Gastroesophageal sphincter (tissue), 4 donors: ENCODE measurements at regions not wholly inside any gene's neighbourhood (a gene's known extent, or its start where the extent isn't known, plus 50 kb on each side); places are given as distances from the start of the nearest gene placed in this dataset.

Experiments used
- ATAC-seq: fragments of 150-250 bp; one replicate; pipeline ENCODE4 v1.9.1; 2016; ENCODE audit warnings: mild to moderate bottlenecking, moderate library complexity
- H3K27ac ChIP-seq, 4 donors: fragments of 200-600 bp; sonication (generic) in 3 of 4; 1 replicate in 3 of 4; 2 replicates in 1 of 4; pipeline ENCODE4 v1.5.1; 2016 to 2019
- H3K27me3 ChIP-seq: fragments of 200-600 bp; sonication (generic); one replicate; pipeline ENCODE4 v1.5.1; 2019
- H3K36me3 ChIP-seq, 2 donors: fragments of 200-600 bp; sonication (generic); one replicate each; pipeline ENCODE4 v1.5.1; 2019; ENCODE audit warnings: control low read depth in 1 of 2
- H3K4me1 ChIP-seq, 3 donors: fragments of 200-600 bp; sonication (generic); 1 replicate in 2 of 3; 2 replicates in 1 of 3; pipeline ENCODE4 v1.5.1; 2016 to 2019; ENCODE audit warnings: control low read depth in 2 of 3
- H3K4me3 ChIP-seq, 2 donors: fragments of 200-600 bp; sonication (generic); one replicate each; pipeline ENCODE4 v1.5.1; 2019; ENCODE audit warnings: mild to moderate bottlenecking in 1 of 2, moderate library complexity in 1 of 2
- H3K9me3 ChIP-seq, 3 donors: fragments of 200-600 bp; sonication (generic); one replicate each; pipeline ENCODE4 v1.5.1; 2017 to 2019; ENCODE audit warnings: control low read depth in 2 of 3
- EP300 ChIP-seq: sonication (generic); formaldehyde crosslinking; IDR thresholded peaks from one replicate; pipeline ENCODE4 v1.6.1; 2017; ENCODE audit warnings: antibody characterized with exemption, mild to moderate bottlenecking
- POLR2A ChIP-seq, 2 donors: fragments of 450-650 bp; IDR thresholded peaks; one replicate each; pipeline ENCODE4 v1.6.1; 2017; ENCODE audit warnings: antibody characterized with exemption in 2 of 2, mild to moderate bottlenecking in 2 of 2, moderate library complexity in 1 of 2
- POLR2AphosphoS5 ChIP-seq: sonication (generic); formaldehyde crosslinking; IDR thresholded peaks from one replicate; pipeline ENCODE4 v1.6.1; 2017; ENCODE audit warnings: antibody characterized with exemption
- WGBS, 2 donors: methylation state at CpG; one replicate each; pipeline ENCODE4 v1.1.5; 2018; ENCODE audit warnings: low coverage in 1 of 2; 5-methylcytosine and 5-hydroxymethylcytosine counted together
- TF ChIP-seq, protein P1 (sequence below), 4 experiments: fragments of 200-600 bp in 2 of 4; fragments of 450-650 bp in 2 of 4; sonication (generic) in 1 of 4; IDR thresholded peaks; one replicate each; pipeline ENCODE4 v1.5.1; 2017 to 2019; ENCODE audit warnings: antibody characterized with exemption in 4 of 4, mild to moderate bottlenecking in 2 of 4, moderate library complexity in 2 of 4

DNA sequence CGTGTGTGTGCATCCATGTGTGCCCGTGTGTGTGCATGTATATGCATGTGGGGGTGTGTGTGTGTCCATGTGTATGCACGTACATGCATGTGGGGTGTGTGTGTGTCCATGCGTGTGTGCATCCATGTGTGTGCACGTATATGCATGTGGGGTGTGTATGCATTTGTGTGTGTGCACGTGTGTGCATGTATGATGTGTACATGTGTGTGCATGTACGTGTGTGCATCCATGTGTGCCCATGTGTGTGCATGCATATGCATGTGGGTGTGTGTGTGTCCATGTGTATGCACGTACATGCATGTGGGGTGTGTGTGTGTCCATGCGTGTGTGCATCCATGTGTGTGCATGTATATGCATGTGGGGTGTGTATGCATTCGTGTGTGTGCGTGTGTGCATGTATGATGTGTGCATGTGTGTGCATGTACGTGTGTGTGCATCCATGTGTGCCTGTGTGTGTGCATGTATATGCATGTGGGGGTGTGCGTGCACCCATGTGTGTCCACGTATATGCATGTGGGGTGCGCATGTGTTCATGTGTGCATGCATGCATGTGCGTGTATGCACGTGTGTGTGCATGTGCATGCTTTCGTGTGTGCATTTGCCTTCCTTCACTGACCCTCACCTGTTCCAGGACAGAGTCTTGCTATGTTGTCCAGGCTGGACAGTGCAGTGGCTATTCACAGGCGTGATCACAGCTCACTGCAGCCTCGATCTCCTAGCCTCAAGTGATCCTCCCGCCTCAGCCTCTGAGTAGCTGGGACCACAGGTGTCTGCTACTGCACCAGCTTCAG is 129.6 kb upstream of the TNRC6C start:
- TF ChIP-seq POLR2AphosphoS5 = no peak
- H3K27ac ChIP-seq = peak overlapping the region in 1 of 4 donors; percentile 81
- H3K36me3 ChIP-seq = no peaks in the 10 kb centered on the region
- 92 to 93% methylated on average over 11 to 15 of the region's 21 CpGs for WGBS, 2 donors
- ATAC-seq = no peak
- peaks cover 7 to 43% (median 22%) of the 10 kb centered on the region in 3 donors for H3K4me1 ChIP-seq
- no peaks in the 10 kb centered on the region for H3K9me3 ChIP-seq
- H3K4me3 ChIP-seq = no peak overlapping the region
- H3K27me3 ChIP-seq = no peaks in the 10 kb centered on the region

DNA sequence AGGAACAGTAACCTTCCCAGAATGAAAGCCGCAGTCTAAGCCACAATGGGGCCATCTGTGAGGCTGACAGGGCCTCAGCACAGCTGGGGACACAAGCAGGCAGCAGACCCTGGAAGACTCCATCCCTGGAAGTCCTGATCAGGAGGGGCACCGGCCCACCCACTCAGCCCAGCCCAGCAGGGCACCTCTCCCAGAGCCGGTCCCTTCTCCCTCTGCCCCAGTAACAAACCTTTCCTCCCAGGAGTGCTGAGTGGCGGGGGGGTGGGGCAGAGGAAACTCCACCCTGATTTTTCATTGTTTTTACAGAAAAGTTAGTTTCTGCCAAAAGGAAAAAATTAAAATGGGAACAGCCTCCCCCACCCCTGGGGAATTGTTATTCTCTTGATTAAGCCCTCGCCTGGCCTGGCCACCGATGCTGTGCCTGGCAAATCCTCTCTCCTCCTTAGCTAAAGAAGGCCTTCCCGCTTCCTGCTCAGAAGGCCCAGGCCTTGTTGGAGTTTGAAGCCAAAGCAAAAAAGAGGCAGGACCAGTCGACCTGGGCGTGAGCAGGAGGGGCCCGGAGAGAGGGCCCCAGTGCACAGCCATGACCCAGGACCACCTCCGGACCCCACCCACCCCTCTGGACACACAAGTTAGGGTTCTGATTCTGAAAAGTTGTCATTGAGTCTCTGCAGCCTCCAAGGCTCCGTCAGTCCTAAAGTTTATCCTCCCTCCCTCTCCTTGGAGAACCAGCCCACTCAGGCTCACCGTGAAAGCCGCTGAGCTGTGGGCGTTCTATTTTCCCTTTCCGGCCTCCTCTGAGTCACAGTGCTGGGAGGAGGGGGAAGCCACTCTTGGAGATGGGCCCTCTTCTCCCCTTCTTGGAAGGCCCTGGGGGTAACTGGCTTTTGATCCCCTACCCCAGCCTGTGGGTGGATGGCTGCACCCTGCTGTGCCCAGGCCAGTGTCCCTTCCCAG is 128.4 kb upstream of the TNRC6C start:
- H3K27ac ChIP-seq = peak overlapping the region; percentile 44 to 81 (median 76)
- H3K27me3 ChIP-seq = no peaks in the 10 kb centered on the region
- H3K9me3 ChIP-seq = no peaks in the 10 kb centered on the region
- peaks cover 7 to 47% (median 26%) of the 10 kb centered on the region in 3 donors for H3K4me1 ChIP-seq
- peak; percentile 79 for ATAC-seq
- no peak overlapping the region for H3K4me3 ChIP-seq
- 24 to 50% methylated on average over 1 to 3 of the region's 16 CpGs for WGBS, 2 donors
- H3K36me3 ChIP-seq = no peaks in the 10 kb centered on the region
- TF ChIP-seq, protein P1, sequence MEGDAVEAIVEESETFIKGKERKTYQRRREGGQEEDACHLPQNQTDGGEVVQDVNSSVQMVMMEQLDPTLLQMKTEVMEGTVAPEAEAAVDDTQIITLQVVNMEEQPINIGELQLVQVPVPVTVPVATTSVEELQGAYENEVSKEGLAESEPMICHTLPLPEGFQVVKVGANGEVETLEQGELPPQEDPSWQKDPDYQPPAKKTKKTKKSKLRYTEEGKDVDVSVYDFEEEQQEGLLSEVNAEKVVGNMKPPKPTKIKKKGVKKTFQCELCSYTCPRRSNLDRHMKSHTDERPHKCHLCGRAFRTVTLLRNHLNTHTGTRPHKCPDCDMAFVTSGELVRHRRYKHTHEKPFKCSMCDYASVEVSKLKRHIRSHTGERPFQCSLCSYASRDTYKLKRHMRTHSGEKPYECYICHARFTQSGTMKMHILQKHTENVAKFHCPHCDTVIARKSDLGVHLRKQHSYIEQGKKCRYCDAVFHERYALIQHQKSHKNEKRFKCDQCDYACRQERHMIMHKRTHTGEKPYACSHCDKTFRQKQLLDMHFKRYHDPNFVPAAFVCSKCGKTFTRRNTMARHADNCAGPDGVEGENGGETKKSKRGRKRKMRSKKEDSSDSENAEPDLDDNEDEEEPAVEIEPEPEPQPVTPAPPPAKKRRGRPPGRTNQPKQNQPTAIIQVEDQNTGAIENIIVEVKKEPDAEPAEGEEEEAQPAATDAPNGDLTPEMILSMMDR (IDR thresholded peaks at IDR 0.05) = no peak
- TF ChIP-seq POLR2A (IDR thresholded peaks at IDR 0.05) = no peak
- TF ChIP-seq EP300 = no peak
- TF ChIP-seq POLR2AphosphoS5 = peak; percentile 21

DNA sequence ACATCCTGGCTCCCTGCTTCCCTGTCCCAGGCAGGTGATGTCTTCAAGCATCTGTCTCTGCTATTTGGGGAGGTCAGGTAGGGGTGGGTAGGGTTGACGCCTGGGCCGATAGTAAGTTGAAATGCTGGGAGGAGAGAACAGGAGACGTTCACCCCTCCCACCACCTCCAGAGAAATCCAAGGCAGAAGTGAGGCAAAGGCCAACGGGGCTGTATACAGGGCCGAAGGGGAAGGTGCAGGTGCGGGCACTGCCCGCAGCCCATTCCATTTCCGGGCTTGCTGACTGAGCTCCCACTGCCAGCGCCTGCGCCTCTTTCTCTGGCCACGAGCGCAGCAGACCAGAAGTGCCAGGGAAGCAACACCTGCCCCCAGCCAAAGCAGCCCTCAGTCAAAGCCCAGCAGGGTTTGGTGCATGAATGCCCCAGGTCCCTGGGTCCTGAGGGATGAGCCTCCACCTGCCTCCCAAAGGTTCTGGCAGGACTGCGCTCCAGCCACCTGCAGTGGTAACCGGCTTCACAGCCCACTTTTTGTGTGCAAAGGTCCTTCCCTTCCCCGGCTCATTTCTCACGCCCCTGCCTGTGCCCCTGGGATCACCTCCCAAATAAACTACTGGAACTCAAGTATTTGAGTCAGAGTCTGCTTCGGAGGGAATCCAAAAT is 127.6 kb upstream of the TNRC6C start:
- peak overlapping the region; percentile 44 to 81 (median 76) for H3K27ac ChIP-seq
- ATAC-seq = no peak
- no peaks in the 10 kb centered on the region for H3K27me3 ChIP-seq
- peaks cover 7 to 47% (median 26%) of the 10 kb centered on the region in 3 donors for H3K4me1 ChIP-seq
- H3K4me3 ChIP-seq = no peak overlapping the region
- no peaks in the 10 kb centered on the region for H3K36me3 ChIP-seq
- TF ChIP-seq POLR2A (IDR thresholded peaks at IDR 0.05) = no peak
- WGBS, 2 donors = 27% methylated on average over 2 of the region's 17 CpGs; no CpG with 5 or more reads in 1 of the 2 donors
- H3K9me3 ChIP-seq = no peaks in the 10 kb centered on the region

DNA sequence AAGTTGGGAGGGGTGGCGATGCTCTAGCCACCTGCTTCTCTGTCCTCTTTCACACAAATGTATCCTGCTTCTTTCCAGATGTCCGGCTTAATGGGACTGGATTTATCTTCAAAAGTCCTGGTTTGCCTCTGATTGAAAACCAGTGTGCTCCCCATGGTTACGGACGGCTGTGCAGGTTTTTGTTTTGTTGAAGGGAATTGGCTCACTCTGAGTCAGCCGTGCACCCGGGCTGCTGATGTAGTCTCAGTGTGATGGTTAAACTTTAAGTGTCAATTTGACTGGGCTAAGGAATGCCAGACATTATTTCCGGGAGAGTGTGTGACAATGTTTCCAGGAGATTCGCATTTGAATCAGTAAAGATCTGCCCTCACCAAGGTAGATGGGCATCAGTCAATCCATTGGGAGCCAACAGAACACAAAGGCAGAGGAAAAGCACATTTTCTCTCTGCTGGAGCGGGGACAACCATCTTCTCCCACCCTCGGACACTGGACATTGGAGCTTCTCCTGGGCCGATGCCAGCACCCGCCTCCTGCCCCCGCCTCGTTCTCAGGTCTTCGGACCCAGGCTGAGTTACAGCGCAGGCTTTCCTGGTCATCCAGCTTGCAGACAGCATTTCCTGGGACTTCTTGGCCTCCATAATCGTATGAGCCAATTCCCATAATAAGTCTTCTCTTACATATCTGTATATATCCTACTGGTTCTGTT is 126.9 kb upstream of the TNRC6C start:
- Histone ChIP-seq H3K27ac (peak overlapping the region in 3 of 4 donors; percentile 75 to 81 (median 76)), H3K36me3 (no peaks in the 10 kb centered on the region), H3K4me1 (peaks cover 7 to 47% (median 26%) of the 10 kb centered on the region in 3 donors), H3K27me3 (no peaks in the 10 kb centered on the region), H3K9me3 (no peaks in the 10 kb centered on the region), H3K4me3 (no peak overlapping the region)
- WGBS, 2 donors = 37 to 48% methylated on average over 3 to 14 of the region's 17 CpGs
- TF ChIP-seq EP300 (no peak), POLR2AphosphoS5 (no peak), POLR2A (IDR thresholded peaks at IDR 0.05) (no peak)
- TF ChIP-seq, protein P1 (IDR thresholded peaks at IDR 0.05) = no peak
- ATAC-seq = no peak

GRCh38 chr17:77832180-77832560 is 126.3 kb upstream of the TNRC6C start:
- no peak for ATAC-seq
- no peak overlapping the region for H3K4me3 ChIP-seq
- H3K9me3 ChIP-seq = no peaks in the 10 kb centered on the region
- WGBS, 2 donors = 85% methylated on average over 7 of the region's 8 CpGs; no CpG with 5 or more reads in 1 of the 2 donors
- TF ChIP-seq POLR2AphosphoS5 (no peak), POLR2A (IDR thresholded peaks at IDR 0.05) (no peak), EP300 (no peak)
- TF ChIP-seq, protein P1 (IDR thresholded peaks at IDR 0.05) = no peak
- no peaks in the 10 kb centered on the region for H3K27me3 ChIP-seq
- no peaks in the 10 kb centered on the region for H3K36me3 ChIP-seq
- H3K4me1 ChIP-seq = peaks cover 7 to 47% (median 26%) of the 10 kb centered on the region in 3 donors
- peak overlapping the region in 3 of 4 donors; percentile 75 to 81 (median 76) for H3K27ac ChIP-seq
